ENCODE measurements at regions not wholly inside any gene's neighbourhood (a gene's known extent, or its start where the extent isn't known, plus 50 kb on each side); places are given as distances from the start of the nearest gene placed in this dataset.

- H3K4me3 ChIP-seq (ENCODE audit: control insufficient read depth, low read depth, low read length) = no peak overlapping the region
- TF ChIP-seq CTCF (conservative IDR thresholded peaks at IDR 0.05; ENCODE audit: control insufficient read depth, insufficient read depth, low read depth, low read length) = no peak
- DNase-seq (ENCODE audit: low read depth) = no peak
Observed at GRCh38 chr11:129593098-129593497, 217.4 kb downstream of the BARX2 start.

DNA sequence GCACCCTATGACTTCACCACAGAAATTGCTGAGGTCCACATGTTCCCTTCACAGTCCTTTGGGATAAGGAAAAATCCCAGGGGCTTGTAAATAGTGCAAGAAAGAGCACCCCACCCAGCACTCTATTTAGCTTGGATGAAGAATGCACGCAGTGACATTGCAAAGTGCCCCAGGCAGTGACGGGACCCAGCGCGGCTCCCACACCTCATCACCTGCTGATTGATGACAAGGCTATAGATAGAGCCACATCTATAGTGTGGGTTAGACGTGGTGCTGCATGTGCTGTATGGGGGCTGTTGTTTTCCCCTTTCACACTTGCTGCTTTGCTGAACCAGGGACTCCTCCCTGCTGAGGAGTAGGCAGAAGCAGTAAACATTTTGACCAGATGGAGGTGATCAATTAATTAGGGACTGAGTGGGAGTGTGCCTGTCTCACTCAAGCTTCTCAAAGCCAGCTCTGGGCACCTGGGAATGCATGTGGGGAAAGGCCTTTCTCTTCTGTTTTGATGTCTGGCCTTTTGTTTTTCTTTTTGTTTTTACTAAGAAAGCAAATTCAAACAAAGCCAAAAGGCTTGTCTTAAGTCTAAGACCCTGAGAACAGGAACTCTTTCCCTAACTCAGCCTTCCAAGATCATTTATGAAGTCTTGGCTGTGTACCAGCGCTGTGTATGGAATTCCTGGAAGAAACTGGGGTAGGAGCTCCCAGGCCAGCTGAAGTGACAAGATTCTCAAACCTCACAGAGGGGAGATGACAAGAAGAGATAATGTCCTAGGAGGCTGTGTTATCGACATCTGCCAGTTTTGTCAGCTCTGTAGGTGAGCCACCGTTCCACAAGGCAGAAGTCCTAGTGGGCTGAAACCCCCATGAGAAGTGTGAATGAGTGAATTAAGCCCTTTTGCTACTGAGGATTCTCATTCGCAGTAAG, 219.7 kb downstream of the BARX2 start:
- no peak for DNase-seq (ENCODE audit: low read depth)

DNA sequence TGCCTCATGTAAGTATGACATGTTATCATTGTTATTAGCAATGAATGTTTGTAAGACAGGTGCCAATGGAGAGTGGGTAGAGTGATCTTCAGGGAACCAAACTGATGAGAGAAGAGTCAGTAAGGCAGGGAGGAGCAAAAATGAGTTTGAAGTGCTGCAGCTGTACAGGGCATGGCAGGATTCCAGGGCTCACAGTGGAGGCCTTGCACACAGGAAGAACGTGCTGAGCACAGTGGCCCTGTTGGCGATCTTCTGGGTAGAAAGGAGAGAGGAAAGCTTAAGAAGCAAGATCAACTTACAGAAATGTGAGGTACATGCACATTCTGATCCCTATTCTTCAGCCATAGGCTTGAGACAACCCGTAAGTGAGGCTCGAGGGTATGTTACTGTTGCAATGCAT, 219.3 kb upstream of the TMEM45B start:
- TF ChIP-seq CTCF (conservative IDR thresholded peaks at IDR 0.05; ENCODE audit: control insufficient read depth, insufficient read depth, low read depth, low read length) = no peak
- H3K4me3 ChIP-seq (ENCODE audit: control insufficient read depth, low read depth, low read length) = no peak overlapping the region
- no peak for DNase-seq (ENCODE audit: low read depth)

More for the DNA sequence above, 219.7 kb downstream of the BARX2 start:
- no peak overlapping the region for H3K4me3 ChIP-seq (ENCODE audit: control insufficient read depth, low read depth, low read length)
- no peak for TF ChIP-seq CTCF (conservative IDR thresholded peaks at IDR 0.05; ENCODE audit: control insufficient read depth, insufficient read depth, low read depth, low read length)

- DNase-seq (ENCODE audit: low read depth) = no peak
- H3K4me3 ChIP-seq (ENCODE audit: control insufficient read depth, low read depth, low read length) = no peak overlapping the region
- TF ChIP-seq CTCF (conservative IDR thresholded peaks at IDR 0.05; ENCODE audit: control insufficient read depth, insufficient read depth, low read depth, low read length) = no peak
Observed at GRCh38 chr11:129598378-129598777, 217.3 kb upstream of the TMEM45B start.

DNA sequence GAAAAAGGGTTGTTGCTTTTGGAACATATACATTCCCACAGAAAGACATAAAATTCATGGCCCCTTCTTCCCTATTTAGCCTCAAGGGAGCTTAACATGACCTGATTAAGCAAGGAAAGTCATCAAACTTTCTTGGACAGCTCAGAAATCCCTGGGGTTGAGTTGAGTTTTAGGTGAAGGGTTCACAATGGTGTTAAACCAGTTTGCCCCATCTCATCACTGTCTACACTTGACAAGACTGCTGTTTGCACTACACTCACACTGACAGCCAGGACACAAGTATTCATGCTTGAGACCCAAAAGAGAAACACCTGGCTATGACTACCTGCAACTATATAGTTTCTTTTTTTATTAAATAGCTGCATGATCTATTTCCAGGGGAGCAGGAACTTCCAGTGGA, 209.8 kb upstream of the TMEM45B start:
- DNase-seq (ENCODE audit: low read depth) = no peak
- no peak overlapping the region for H3K4me3 ChIP-seq (ENCODE audit: control insufficient read depth, low read depth, low read length)
- no peak for TF ChIP-seq CTCF (conservative IDR thresholded peaks at IDR 0.05; ENCODE audit: control insufficient read depth, insufficient read depth, low read depth, low read length)

- H3K4me3 ChIP-seq (ENCODE audit: control insufficient read depth, low read depth, low read length) = no peak overlapping the region
- no peak for DNase-seq (ENCODE audit: low read depth)
- no peak for TF ChIP-seq CTCF (conservative IDR thresholded peaks at IDR 0.05; ENCODE audit: control insufficient read depth, insufficient read depth, low read depth, low read length)
Observed at GRCh38 chr11:129608711-129609110, 206.9 kb upstream of the TMEM45B start.
